ENCODE measurements at regions not wholly inside any gene's neighbourhood (a gene's known extent, or its start where the extent isn't known, plus 50 kb on each side); places are given as distances from the start of the nearest gene placed in this dataset.

DNA sequence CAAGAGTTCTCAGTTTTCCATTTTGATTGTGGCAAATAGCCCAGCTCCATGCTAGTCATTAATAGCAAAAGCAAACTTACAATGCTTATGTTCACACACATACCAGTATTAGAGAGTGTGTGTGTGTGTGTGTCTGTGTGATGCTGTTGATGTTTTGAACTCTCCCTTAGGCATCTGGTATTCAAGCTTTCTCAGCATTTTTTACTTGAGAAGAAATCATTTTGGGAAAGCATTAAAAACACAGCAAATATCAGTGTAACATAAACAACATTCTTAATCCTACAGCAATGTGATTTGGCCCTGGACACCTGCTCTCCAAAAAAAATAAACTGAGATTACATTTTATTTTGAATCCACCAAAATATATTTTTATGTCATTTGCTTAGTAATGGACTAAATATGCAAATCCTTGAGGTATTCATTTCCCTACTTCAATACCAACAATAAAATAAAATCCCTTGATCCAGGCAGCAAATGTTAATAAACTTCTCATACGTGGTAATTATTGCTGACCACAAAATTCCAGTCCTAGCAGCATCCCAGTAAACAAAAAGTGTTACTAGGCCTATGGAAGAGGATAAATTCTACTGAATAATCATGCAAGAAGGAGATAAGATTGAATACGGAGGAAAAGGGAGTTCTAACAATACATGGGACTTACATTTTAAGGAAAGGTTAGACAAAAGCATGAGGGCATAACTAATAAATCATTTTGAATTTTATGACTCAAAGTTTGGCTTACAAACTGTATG is 249.5 kb upstream of the CLEC14A start:
- DNase-seq, result no peak

GRCh38 chr14:38504175-38504574 is 248.3 kb upstream of the CLEC14A start:
- DNase-seq, result no peak

DNA sequence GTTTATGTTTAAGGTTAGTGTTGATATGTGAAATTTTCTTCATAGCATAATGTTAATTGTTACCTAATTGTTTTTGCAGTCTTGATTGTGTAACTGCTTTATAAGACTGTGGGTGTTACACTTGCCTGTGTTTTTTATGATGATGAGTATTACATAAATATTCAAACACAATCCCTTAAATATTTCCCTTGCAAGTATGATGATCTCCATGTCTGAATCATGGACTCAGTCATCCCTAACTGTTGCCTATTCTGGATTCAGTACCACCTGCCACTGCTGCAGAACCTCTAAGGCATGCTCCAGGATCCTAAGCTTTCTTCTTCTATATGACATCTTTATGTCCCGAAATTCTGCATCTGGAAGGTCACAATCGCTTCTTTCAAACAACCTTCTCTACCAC is 246.3 kb upstream of the CLEC14A start:
- DNase-seq, result no peak

- DNase-seq, result no peak
These were observed 244.2 kb upstream of the CLEC14A start for GRCh38 chr14:38500125-38500524.

GRCh38 chr14:38496092-38496491 is 240.2 kb upstream of the CLEC14A start:
- DNase-seq, result no peak

DNA sequence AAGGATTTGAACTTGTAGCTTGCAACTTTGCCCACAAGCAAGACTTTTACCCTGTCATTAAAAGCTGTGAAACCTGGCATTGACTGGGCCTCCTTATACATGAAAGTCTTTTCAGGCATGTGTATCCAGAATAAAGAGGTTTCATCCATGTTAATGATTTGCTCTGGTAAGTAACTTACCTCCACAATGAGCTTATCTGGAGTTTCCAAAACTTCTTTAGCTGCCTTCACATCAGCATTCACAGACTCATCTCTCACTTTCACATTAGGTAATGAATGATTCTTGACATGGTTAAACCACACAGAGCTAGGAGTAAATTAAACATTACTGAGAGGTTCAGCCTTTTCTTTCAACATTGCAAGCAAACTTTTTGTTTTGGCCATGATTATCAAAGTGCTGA is 234.4 kb upstream of the CLEC14A start:
- no peak for DNase-seq

DNA sequence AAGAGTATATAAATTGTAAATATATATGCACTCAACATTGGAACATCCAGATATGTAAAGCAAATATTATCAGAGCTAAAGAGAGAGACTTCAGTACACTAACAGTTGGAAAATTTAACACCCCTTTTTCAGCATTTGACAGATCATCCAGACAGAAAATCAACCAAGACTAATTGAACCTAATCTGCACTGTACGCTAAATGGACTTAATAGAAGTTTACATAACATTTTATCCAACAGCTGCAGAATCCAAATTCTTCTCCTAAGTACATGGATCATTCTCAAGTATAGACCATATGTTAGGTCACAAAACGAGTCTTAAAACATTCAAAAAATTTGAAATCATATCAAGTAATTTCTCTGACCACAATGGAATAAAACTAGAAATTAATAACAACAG is 229.1 kb upstream of the CLEC14A start:
- no peak for DNase-seq

GRCh38 chr14:38481952-38482678 is 226.2 kb upstream of the CLEC14A start:
- no peak for DNase-seq

DNA sequence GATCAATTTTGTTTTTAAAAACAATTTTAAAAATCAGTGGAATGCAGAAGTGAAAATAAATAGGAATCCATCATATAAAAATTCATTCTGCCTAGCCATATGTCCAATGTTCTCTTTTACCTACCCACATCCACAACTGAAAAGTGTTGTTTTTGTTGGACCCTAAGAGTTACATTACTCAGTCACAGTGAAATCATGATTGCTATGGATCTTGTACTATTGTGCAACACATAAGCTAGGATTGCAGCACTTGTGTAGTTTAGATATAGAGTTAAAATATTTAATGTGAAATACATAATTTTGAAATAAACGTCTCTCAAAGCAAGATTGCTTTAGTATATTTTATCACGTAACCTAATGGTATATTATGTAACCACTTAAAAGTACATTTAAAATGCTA is 213.3 kb upstream of the CLEC14A start:
- DNase-seq, result no peak

- no peak for DNase-seq
These were observed 186.3 kb upstream of the CLEC14A start for GRCh38 chr14:38442208-38442607.

- no peak for DNase-seq
These were observed 176.3 kb upstream of the CLEC14A start for GRCh38 chr14:38432186-38432585.

DNA sequence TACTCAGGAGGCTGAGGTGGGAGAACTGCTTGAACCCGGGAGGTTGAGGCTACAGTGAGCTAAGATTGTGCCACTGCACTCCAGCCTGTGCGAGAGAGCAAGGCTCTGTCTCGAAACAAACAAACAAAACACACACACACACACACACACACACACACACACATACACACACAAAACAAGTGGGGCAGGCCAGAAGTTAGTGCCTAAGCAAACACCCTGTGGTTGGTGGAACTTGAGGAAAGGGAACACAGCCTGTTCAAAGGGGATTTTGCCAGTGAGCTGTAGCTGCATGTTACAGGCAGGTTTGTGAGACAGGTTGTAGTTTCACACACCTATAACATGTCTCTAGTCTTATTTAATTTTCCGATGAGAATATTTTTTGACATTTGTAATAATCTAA is 175.3 kb upstream of the CLEC14A start:
- no peak for DNase-seq

DNA sequence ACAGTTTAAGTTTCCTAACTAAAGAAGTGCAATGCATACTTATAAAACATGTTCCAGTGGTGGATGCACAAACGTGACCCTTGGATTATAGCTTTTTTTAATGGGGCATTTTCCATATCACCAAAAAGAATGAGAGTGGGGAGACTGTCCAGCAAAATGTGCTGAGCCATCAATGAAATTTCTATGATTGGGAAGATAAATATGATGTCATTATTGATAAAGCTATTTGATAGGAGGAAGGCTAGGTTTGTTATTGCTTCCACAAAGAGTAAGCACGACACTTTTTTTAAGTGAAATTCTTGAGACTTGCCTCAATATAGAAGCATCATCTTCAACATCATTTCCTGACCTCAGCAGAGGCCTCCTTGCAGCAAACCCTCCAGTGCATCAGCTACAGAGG is 174.6 kb upstream of the CLEC14A start:
- no peak for DNase-seq

DNA sequence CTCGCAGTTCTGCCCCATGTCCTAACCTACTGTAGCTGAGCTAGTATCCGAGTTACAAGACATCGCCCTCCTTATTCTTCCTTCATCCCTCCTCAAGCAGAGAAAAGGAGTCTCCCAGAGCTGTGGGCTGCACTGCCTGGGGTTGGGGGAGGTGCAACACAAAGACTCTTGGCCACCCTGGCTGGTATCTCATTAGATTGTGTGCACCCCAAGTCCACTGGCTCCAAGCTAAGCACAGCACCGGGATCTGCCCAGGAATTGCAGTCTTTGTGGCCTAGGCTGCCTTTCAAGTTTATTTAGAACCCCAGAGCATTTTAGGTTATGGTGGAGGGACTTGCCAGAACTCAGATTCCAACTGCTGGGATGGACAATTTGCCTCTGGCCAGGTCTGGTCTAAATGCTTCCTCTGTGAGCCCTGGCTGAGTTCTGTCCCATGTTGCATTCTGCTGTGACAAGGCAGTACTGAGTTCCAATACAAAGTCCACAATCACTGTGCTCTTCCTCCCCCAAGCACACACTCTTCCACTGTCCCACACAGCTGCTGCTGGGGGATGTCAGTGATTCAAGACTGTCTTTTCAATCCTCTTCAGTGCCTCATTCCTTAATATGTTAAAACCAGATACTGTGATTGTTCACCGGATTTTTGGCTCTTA is 169.6 kb upstream of the CLEC14A start:
- DNase-seq, result no peak

- no peak for DNase-seq
These were observed 164.2 kb upstream of the CLEC14A start for GRCh38 chr14:38420048-38420447.

DNA sequence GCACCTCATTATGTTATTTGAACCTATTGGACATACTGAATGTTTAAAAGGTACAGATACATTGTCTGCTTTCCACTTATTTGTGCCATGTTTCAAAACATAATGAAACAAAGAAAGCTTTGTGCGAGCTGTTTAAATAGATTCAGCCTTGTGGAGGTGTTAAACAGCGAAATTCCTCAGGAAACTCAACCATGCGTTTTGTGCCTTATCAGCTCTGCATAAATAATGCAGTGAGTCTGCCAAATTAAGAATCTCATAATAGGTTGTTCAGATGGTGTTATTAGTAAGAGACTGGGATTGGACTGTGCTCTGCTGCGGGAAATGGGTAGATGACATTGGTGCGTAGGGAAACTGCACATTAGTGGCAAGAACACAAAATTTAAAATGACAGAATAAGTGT is 163.7 kb upstream of the CLEC14A start:
- DNase-seq, result no peak

GRCh38 chr14:38412654-38413053 is 156.8 kb upstream of the CLEC14A start:
- DNase-seq, result no peak

DNA sequence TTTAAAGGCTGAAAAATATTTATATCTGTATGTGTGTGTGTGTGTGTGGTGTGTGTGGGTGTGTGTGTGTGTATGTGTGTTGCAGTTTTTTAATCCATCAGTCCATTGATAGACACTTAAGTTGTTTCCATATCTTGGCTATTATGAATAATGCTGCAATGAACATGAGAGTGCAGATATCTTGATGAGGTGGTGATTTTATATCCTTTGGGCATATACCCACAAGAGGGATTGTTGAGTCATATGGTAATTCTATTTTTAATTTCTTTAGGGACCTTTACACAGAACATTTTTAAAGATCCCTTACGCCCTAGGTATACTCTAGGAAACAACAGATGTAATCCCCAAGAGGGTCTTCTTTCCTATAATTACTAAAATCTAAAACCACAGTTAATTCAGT is 154.5 kb upstream of the CLEC14A start:
- no peak for DNase-seq

DNA sequence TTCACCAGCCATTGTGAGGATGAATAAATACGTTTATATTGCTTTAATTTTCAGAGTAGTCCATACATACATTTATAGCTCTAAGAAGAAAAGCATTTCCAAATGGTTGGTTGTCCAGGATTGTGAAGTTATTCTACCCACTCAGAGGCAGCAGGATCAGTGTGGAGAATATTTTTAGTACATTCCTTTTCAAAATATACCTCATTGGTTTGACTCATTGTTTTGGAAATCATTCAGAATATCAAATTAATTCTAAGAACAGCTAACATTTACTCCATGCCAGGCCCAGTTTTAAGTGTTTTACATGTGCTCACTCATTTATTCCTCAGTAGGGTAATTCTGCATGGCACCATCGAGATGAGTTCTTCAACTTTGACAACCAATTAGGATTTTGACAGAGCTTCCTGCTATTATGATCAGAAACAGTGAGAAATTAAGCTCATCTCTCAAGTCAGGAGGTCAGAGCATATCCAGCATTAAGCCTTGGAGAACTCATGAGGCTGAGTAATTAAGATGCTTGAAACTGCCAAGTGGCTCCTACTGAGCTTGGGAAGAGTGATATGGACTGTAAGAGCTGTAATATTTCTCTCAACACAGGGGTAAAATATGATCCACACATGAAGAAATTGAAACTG is 153.3 kb upstream of the CLEC14A start:
- DNase-seq, result no peak

- no peak for DNase-seq
These were observed 150.2 kb upstream of the CLEC14A start for GRCh38 chr14:38405851-38406635.

GRCh38 chr14:38404616-38405015 is 148.7 kb upstream of the CLEC14A start:
- DNase-seq, result no peak

- no peak for DNase-seq
These were observed 148.2 kb upstream of the CLEC14A start for GRCh38 chr14:38404100-38404541.

DNA sequence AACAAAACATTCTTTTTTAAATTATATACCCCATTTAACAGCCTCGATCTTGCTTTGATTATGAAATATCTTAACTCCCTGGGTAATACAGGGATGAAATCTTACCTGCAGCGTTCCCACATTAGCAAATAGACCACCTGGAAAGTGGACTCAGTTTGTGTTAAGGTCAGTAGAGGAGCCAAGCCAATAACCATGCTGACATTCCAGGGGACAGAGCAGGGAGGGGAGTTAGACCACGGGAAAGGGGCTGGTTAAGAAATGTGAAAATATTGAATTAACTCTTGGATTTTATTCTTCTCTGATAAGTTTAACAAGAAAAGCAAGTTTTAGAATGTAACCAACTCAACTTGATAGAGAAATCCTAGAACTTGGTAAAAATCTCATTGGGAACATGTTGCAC is 144.9 kb upstream of the CLEC14A start:
- DNase-seq, result no peak

Measured in bone marrow (tissue), 2 donors.